DOHH2 (cell line): ENCODE measurements at regions not wholly inside any gene's neighbourhood (a gene's known extent, or its start where the extent isn't known, plus 50 kb on each side); places are given as distances from the start of the nearest gene placed in this dataset.

Experiments used
- H3F3A ChIP-seq: fragments of 200-600 bp; sonication (generic), shearing (Covaris generic); 2 replicates; pipeline ENCODE4 v1.6.0; 2016; ENCODE audit warnings: antibody characterized with exemption, mild to moderate bottlenecking; ENCODE audit not compliant: control insufficient read depth, insufficient read depth
- H3K27ac ChIP-seq: fragments of 200-600 bp; sonication (generic); 2 replicates; pipeline ENCODE4 v1.5.1; 2014; ENCODE audit warnings: low read depth, mild to moderate bottlenecking, low read length, moderate library complexity
- H3K27me3 ChIP-seq: fragments of 200-600 bp; sonication (generic); 2 replicates; pipeline ENCODE4 v1.6.1; 2014; ENCODE audit warnings: mild to moderate bottlenecking, low read length, mixed read lengths; ENCODE audit not compliant: control insufficient read depth
- H3K36me3 ChIP-seq: fragments of 200-600 bp; sonication (generic); 2 replicates; pipeline ENCODE4 v1.6.1; 2014; ENCODE audit warnings: mild to moderate bottlenecking, low read length, moderate library complexity, mixed read lengths; ENCODE audit not compliant: control insufficient read depth
- H3K4me1 ChIP-seq: fragments of 200-600 bp; sonication (generic); 2 replicates; pipeline ENCODE4 v1.6.1; 2014; ENCODE audit warnings: mild to moderate bottlenecking, low read length, mixed read lengths; ENCODE audit not compliant: control insufficient read depth
- H3K4me2 ChIP-seq: fragments of 200-600 bp; sonication (generic); 2 replicates; pipeline ENCODE4 v1.6.0; 2014; ENCODE audit warnings: mild to moderate bottlenecking, low read length, moderate library complexity
- H3K4me3 ChIP-seq: fragments of 200-600 bp; sonication (generic); 2 replicates; pipeline ENCODE4 v1.5.1; 2014; ENCODE audit warnings: mild to moderate bottlenecking, low read length, mixed read lengths
- H3K79me2 ChIP-seq: fragments of 200-600 bp; sonication (generic); 2 replicates; pipeline ENCODE4 v1.6.1; 2014; ENCODE audit warnings: mild to moderate bottlenecking, low read length, mixed read lengths; ENCODE audit not compliant: control insufficient read depth
- H3K9me2 ChIP-seq: fragments of 200-600 bp; sonication (generic); replicated peaks from 2 replicates; pipeline ENCODE4 v1.6.1; 2014; ENCODE audit warnings: mild to moderate bottlenecking, low read length, mixed read lengths; ENCODE audit not compliant: control insufficient read depth
- H3K9me3 ChIP-seq: fragments of 200-600 bp; sonication (generic); 2 replicates; pipeline ENCODE4 v1.6.1; 2014; ENCODE audit warnings: antibody characterized with exemption, low read length, mixed read lengths; ENCODE audit not compliant: control insufficient read depth, insufficient read depth
- H4K20me1 ChIP-seq: fragments of 200-600 bp; sonication (generic); 2 replicates; pipeline ENCODE4 v1.6.0; 2014; ENCODE audit warnings: low read depth, mild to moderate bottlenecking, antibody characterized with exemption, low read length, moderate library complexity; ENCODE audit not compliant: control insufficient read depth, insufficient read depth
- EZH2phosphoT487 ChIP-seq: fragments of 200-600 bp; sonication (generic); IDR thresholded peaks from 2 replicates; pipeline ENCODE4 v1.6.1; 2017; ENCODE audit warnings: borderline replicate concordance, mild to moderate bottlenecking, antibody characterized with exemption, low read length, moderate library complexity, mixed read lengths
- TF ChIP-seq, protein P1 (sequence below): fragments of 200-600 bp; sonication (generic); IDR thresholded peaks from one replicate; pipeline ENCODE4 v1.5.1; 2014; ENCODE audit warnings: antibody characterized with exemption, mild to moderate bottlenecking, low read depth, low read length; ENCODE audit not compliant: poor library complexity, severe bottlenecking

DNA sequence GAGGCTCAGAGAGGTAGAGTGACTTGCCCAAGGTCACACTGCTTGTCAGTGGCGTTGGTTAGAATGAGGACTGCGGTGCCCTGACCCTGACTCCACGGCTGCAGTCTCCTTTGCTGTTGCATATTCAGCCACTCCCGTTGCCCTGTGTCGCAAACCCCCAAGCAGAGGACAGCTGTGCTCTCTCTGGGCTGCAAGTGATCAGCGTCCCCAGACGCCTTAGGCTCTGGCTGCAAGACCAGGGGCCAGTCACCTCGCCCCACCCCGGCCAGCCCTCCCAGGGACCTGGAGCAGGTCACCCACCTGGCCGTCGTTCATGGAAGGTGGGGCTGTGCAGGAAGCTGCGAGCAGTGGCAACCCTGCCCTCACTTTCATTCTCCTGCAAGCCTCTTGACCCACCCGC, 51.7 kb upstream of the NANOS1 start:
- TF ChIP-seq, protein P1, sequence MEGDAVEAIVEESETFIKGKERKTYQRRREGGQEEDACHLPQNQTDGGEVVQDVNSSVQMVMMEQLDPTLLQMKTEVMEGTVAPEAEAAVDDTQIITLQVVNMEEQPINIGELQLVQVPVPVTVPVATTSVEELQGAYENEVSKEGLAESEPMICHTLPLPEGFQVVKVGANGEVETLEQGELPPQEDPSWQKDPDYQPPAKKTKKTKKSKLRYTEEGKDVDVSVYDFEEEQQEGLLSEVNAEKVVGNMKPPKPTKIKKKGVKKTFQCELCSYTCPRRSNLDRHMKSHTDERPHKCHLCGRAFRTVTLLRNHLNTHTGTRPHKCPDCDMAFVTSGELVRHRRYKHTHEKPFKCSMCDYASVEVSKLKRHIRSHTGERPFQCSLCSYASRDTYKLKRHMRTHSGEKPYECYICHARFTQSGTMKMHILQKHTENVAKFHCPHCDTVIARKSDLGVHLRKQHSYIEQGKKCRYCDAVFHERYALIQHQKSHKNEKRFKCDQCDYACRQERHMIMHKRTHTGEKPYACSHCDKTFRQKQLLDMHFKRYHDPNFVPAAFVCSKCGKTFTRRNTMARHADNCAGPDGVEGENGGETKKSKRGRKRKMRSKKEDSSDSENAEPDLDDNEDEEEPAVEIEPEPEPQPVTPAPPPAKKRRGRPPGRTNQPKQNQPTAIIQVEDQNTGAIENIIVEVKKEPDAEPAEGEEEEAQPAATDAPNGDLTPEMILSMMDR = no peak
- TF ChIP-seq EZH2phosphoT487 = no peak
- no peaks in the 10 kb centered on the region for H3K36me3 ChIP-seq
- H3K27me3 ChIP-seq = peaks cover 4% of the 10 kb centered on the region; the same call in 1 of the 2 replicates
- H3K9me2 ChIP-seq = no peaks in the 10 kb centered on the region
- no peak overlapping the region for H3K4me2 ChIP-seq
- no peak overlapping the region for H3K27ac ChIP-seq
- no peaks in the 10 kb centered on the region for H3K79me2 ChIP-seq
- no peaks in the 10 kb centered on the region for H3K4me1 ChIP-seq
- H4K20me1 ChIP-seq = no peaks in the 10 kb centered on the region
- no peak overlapping the region for H3K4me3 ChIP-seq
- no peaks in the 10 kb centered on the region for H3K9me3 ChIP-seq
- no peaks in the 10 kb centered on the region for H3F3A ChIP-seq

DNA sequence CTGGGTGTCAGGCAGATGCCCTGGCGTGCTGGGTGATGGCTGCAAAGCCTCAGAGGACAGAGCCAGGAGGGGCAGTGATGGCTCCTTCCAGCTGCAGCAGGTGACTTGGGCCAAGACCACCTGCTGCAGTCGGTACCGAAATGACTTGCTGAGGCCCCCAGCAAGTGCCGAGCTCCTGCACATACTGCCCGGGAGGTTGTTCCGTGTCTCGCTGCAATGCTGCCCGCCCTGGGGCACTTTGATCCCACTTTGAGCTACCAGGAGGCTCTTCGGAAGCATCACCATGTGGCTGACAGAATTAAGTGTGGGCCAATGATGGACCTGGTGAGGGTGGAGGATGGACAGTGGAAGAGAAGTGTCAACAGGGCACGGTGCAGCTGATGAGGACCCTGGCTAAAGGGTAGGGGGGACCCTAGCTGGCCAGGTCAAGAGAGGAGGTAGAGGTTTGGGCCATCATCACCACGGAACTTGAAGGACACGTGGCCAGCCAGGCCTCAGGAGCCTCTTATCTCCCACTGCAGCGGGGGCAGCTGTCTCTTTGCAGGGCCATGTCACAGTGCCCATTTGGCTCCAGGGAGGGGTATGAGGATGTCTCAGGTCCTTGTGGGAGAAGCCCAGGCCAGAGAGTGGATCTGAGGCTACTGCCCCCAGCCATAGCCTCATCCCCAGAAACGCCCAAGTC, 51.1 kb upstream of the NANOS1 start:
- Histone ChIP-seq H4K20me1 (no peaks in the 10 kb centered on the region), H3K4me3 (no peak overlapping the region), H3K36me3 (no peaks in the 10 kb centered on the region), H3K4me2 (no peak overlapping the region), H3K79me2 (no peaks in the 10 kb centered on the region), H3K4me1 (no peaks in the 10 kb centered on the region), H3K9me3 (no peaks in the 10 kb centered on the region), H3F3A (no peaks in the 10 kb centered on the region), H3K27ac (no peak overlapping the region), H3K9me2 (no peaks in the 10 kb centered on the region), H3K27me3 (peaks cover 4% of the 10 kb centered on the region; the same call in 1 of the 2 replicates)
- no peak for TF ChIP-seq EZH2phosphoT487
- TF ChIP-seq, protein P1 = no peak

DNA sequence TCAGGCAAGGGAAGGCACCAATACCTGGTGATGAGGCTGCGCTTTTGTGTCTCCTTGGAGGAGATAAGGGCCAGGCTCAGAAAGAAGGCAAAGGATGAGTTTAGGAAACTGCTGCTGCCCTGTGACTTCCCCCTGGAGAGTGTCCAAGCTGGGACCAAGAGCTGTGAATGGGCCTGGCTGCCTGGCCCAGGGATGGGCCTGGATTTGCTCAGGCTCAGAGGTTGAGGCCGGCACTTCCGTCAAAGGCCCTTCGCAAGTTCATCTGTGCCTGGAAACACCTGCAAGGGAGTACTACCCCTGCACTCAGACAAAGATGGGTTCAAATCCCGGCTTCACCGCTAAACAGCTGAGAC, 50.5 kb upstream of the NANOS1 start:
- Histone ChIP-seq H3K4me1 (no peaks in the 10 kb centered on the region), H3K27ac (no peak overlapping the region), H3K4me3 (no peak overlapping the region), H3K9me3 (no peaks in the 10 kb centered on the region), H3K4me2 (no peak overlapping the region), H3K27me3 (peaks cover 1% of the 10 kb centered on the region; the same call in 1 of the 2 replicates), H3K9me2 (no peaks in the 10 kb centered on the region), H4K20me1 (no peaks in the 10 kb centered on the region), H3F3A (no peaks in the 10 kb centered on the region), H3K36me3 (no peaks in the 10 kb centered on the region), H3K79me2 (no peaks in the 10 kb centered on the region)
- no peak for TF ChIP-seq EZH2phosphoT487
- TF ChIP-seq, protein P1 = no peak
